Breast epithelium (tissue), 4 donors: ENCODE measurements at regions not wholly inside any gene's neighbourhood (a gene's known extent, or its start where the extent isn't known, plus 50 kb on each side); places are given as distances from the start of the nearest gene placed in this dataset.

Experiments used
- DNase-seq, 2 donors: peaks; one replicate each; pipeline ENCODE4 v3.0.0-alpha.2; 2019; ENCODE audit warnings: low spot score in 2 of 2
- H3K27ac ChIP-seq, 2 donors: fragments of 200-600 bp; sonication (generic) in 1 of 2; one replicate each; pipeline ENCODE4 v1.5.1; 2016 to 2019; ENCODE audit warnings: mild to moderate bottlenecking in 1 of 2
- H3K27me3 ChIP-seq, 2 donors: fragments of 200-600 bp; sonication (generic) in 1 of 2; one replicate each; pipeline versions ENCODE4 v1.5.1 to v1.6.0; 2017 to 2019; ENCODE audit warnings: control low read depth in 1 of 2, mild to moderate bottlenecking in 1 of 2
- H3K36me3 ChIP-seq: fragments of 200-600 bp; one replicate; pipeline ENCODE4 v1.5.1; 2019
- H3K4me1 ChIP-seq, 2 donors: fragments of 200-600 bp; sonication (generic); one replicate each; pipeline ENCODE4 v1.5.1; 2016 to 2019; ENCODE audit warnings: control low read depth in 1 of 2
- H3K4me3 ChIP-seq, 3 donors: fragments of 200-600 bp; sonication (generic); 1 replicate in 2 of 3; 2 replicates in 1 of 3; pipeline ENCODE4 v1.5.1; 2016 to 2019; ENCODE audit warnings: mild to moderate bottlenecking in 3 of 3, moderate library complexity in 2 of 3
- H3K9me3 ChIP-seq, 2 donors: fragments of 200-600 bp; sonication (generic) in 1 of 2; one replicate each; pipeline ENCODE4 v1.5.1; 2016 to 2019; ENCODE audit warnings: control low read depth in 1 of 2
- CTCF ChIP-seq, 3 donors: fragments of 450-650 bp; IDR thresholded peaks; one replicate each; pipeline ENCODE4 v1.5.1; 2016 to 2017; ENCODE audit warnings: antibody characterized with exemption in 3 of 3, mild to moderate bottlenecking in 3 of 3, moderate library complexity in 3 of 3
- POLR2A ChIP-seq: fragments of 450-650 bp; IDR thresholded peaks from one replicate; pipeline ENCODE4 v1.6.1; 2016; ENCODE audit warnings: antibody characterized with exemption, mild to moderate bottlenecking, moderate library complexity
- POLR2AphosphoS5 ChIP-seq, 3 donors: sonication (generic); formaldehyde crosslinking; IDR thresholded peaks; one replicate each; pipeline ENCODE4 v1.6.1; 2017; ENCODE audit warnings: antibody characterized with exemption in 3 of 3
- intact Hi-C: fragments of 100-400 bp; cut with DNase I; formaldehyde crosslinking; loops from one replicate; pipeline ENCODE4 v1.15.1; 2023; ENCODE audit warnings: low total_unique reads

GRCh38 chr16:26335236-26335853, 643.6 kb downstream of the HS3ST4 start:
- intact Hi-C loops: no loop called here
- TF ChIP-seq POLR2A (no peak), POLR2AphosphoS5 (IDR thresholded peaks at IDR 0.05) (no peak), CTCF (IDR thresholded peaks at IDR 0.05) (no peak)
- DNase-seq: no peak

GRCh38 chr16:26342621-26343020, 650.9 kb downstream of the HS3ST4 start:
- Histone ChIP-seq H3K9me3 (no peaks in the 10 kb centered on the region), H3K36me3 (no peaks in the 10 kb centered on the region), H3K4me3 (no peak overlapping the region), H3K27me3 (peaks cover 0 to 4% of the 10 kb centered on the region in 2 donors), H3K4me1 (no peaks in the 10 kb centered on the region), H3K27ac (no peak overlapping the region)
- DNase-seq: no peak
- TF ChIP-seq CTCF (IDR thresholded peaks at IDR 0.05): no peak
- no peak for TF ChIP-seq POLR2A
- TF ChIP-seq POLR2AphosphoS5 (IDR thresholded peaks at IDR 0.05): no peak
- intact Hi-C loops: no loop called here

More at GRCh38 chr16:26335236-26335853, 643.6 kb downstream of the HS3ST4 start:
- H3K27me3 ChIP-seq: no peaks in the 10 kb centered on the region
- H3K9me3 ChIP-seq: no peaks in the 10 kb centered on the region
- H3K27ac ChIP-seq: no peak overlapping the region
- H3K4me1 ChIP-seq: no peaks in the 10 kb centered on the region
- no peaks in the 10 kb centered on the region for H3K36me3 ChIP-seq
- H3K4me3 ChIP-seq: no peak overlapping the region

GRCh38 chr16:26344240-26344776, 652.5 kb downstream of the HS3ST4 start:
- TF ChIP-seq POLR2AphosphoS5 (IDR thresholded peaks at IDR 0.05) (no peak), CTCF (IDR thresholded peaks at IDR 0.05) (no peak), POLR2A (no peak)
- Histone ChIP-seq H3K9me3 (no peaks in the 10 kb centered on the region), H3K4me1 (no peaks in the 10 kb centered on the region), H3K27me3 (peaks cover 0 to 4% of the 10 kb centered on the region in 2 donors), H3K4me3 (no peak overlapping the region), H3K27ac (no peak overlapping the region), H3K36me3 (no peaks in the 10 kb centered on the region)
- no peak for DNase-seq
- intact Hi-C loops: no loop called here

GRCh38 chr16:26344976-26345375, 653.2 kb downstream of the HS3ST4 start:
- no peak for DNase-seq
- intact Hi-C loops: no loop called here
- no peak for TF ChIP-seq POLR2AphosphoS5 (IDR thresholded peaks at IDR 0.05)
- TF ChIP-seq POLR2A: no peak
- TF ChIP-seq CTCF (IDR thresholded peaks at IDR 0.05): no peak

GRCh38 chr16:26345966-26346365, 654.2 kb downstream of the HS3ST4 start:
- peaks cover 6 to 10% of the 10 kb centered on the region in 2 donors for H3K9me3 ChIP-seq
- intact Hi-C loops: no loop called here

More at GRCh38 chr16:26344976-26345375, 653.2 kb downstream of the HS3ST4 start:
- H3K9me3 ChIP-seq: peaks cover 0 to under 1% of the 10 kb centered on the region in 2 donors
- no peaks in the 10 kb centered on the region for H3K4me1 ChIP-seq
- no peak overlapping the region for H3K4me3 ChIP-seq
- no peak overlapping the region for H3K27ac ChIP-seq
- H3K27me3 ChIP-seq: peaks cover 0 to 4% of the 10 kb centered on the region in 2 donors
- no peaks in the 10 kb centered on the region for H3K36me3 ChIP-seq

More at GRCh38 chr16:26345966-26346365, 654.2 kb downstream of the HS3ST4 start:
- no peaks in the 10 kb centered on the region for H3K36me3 ChIP-seq
- no peak overlapping the region for H3K4me3 ChIP-seq
- H3K27ac ChIP-seq: no peak overlapping the region
- TF ChIP-seq CTCF (IDR thresholded peaks at IDR 0.05) (no peak), POLR2A (no peak), POLR2AphosphoS5 (IDR thresholded peaks at IDR 0.05) (no peak)
- peaks cover 0 to 4% of the 10 kb centered on the region in 2 donors for H3K27me3 ChIP-seq
- no peak for DNase-seq
- H3K4me1 ChIP-seq: no peaks in the 10 kb centered on the region
